GM13977 (cell line): ENCODE measurements at regions not wholly inside any gene's neighbourhood (a gene's known extent, or its start where the extent isn't known, plus 50 kb on each side); places are given as distances from the start of the nearest gene placed in this dataset.

ENCODE experiments used
- DNase-seq: peaks from one replicate; pipeline ENCODE4 v3.0.0; 2012; ENCODE audit warnings: low spot score
- CTCF ChIP-seq: IDR thresholded peaks from 2 replicates; pipeline ENCODE4 v1.5.1; 2012; ENCODE audit warnings: mild to moderate bottlenecking, control low read depth; ENCODE audit not compliant: insufficient read depth; ENCODE audit errors: extremely low read depth, missing control alignments
- in situ Hi-C: fragments of 300-500 bp; cut with MboI; formaldehyde crosslinking; loops from one replicate; pipeline ENCODE4 v1.12.0; 2022; ENCODE audit warnings: low sequenced_read_pairs, low pct_unique_long_range_greater_than_20kb, mixed read lengths, inconsistent platforms; ENCODE audit not compliant: unreplicated experiment

- no peak for TF ChIP-seq CTCF
- no peak for DNase-seq
- in situ Hi-C loops, result loop anchor here (25.0 kb wide), 2 partner anchors 424 to 624 kb away; no protein-coding TSS in a partner anchor
Measured at GRCh38 chr13:48761256-48761655, 107.5 kb downstream of the CYSLTR2 start.

GRCh38 chr13:48769107-48769704 is 115.5 kb downstream of the CYSLTR2 start:
- peak; percentile 63 for DNase-seq
- in situ Hi-C loops, result loop anchor here (25.0 kb wide), 2 partner anchors 432 to 632 kb away; no protein-coding TSS in a partner anchor
- TF ChIP-seq CTCF, result peak; percentile 97

- TF ChIP-seq CTCF, result no peak
- in situ Hi-C loops, result loop anchor here (25.0 kb wide), 2 partner anchors 433 to 633 kb away; no protein-coding TSS in a partner anchor
- no peak for DNase-seq
Measured at GRCh38 chr13:48770372-48770771, 116.6 kb downstream of the CYSLTR2 start.

- TF ChIP-seq CTCF, result no peak
- in situ Hi-C loops, result loop anchor here (25.0 kb wide), 2 partner anchors 436 to 636 kb away; no protein-coding TSS in a partner anchor
- DNase-seq, result no peak
Measured at GRCh38 chr13:48772908-48773307, 119.2 kb downstream of the CYSLTR2 start.

GRCh38 chr13:48773531-48774275 is 120.0 kb downstream of the CYSLTR2 start:
- no peak for TF ChIP-seq CTCF
- in situ Hi-C loops, result loop anchor here (25.0 kb wide), 2 partner anchors 436 to 636 kb away; no protein-coding TSS in a partner anchor
- no peak for DNase-seq

GRCh38 chr13:48775285-48775684 is 121.6 kb downstream of the CYSLTR2 start:
- in situ Hi-C loops, result no loop called here
- DNase-seq, result no peak
- no peak for TF ChIP-seq CTCF
